ENCODE measurements at regions not wholly inside any gene's neighbourhood (a gene's known extent, or its start where the extent isn't known, plus 50 kb on each side); places are given as distances from the start of the nearest gene placed in this dataset.

DNA sequence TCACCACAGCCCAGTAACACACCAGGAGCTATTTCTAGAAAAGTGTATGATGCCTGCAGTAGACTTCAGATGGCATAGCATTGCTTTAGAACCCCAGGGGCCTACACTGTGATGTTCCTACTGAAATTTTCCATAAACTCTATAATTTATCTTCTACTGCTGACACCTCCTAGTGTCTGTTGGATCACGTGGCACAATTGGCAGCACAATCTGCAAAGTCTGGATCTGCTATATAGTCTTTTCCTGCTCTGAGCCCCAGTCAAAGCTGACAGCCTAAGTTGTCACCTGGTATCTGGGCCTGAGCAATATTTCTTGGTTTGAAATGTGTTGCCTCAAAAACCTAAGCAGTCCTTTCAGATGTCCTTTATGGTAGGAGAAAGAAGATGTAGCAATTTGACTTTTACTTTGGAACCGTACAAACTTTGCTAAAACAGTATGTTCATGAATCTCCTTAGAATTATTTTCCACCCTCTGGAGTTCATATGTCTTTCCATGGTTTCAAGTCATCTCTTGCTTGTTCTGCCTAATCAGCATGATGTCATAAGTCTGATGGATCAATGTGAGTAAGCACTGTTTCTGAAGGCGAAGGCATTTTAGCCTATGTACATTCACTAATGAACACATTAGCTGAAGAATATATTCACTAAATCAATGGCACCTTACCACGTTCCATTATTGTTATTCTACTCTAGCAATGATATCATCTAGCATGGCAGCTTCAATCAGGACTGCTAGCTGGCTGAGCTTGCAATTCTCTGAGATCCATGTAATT is 536.5 kb upstream of the NBEA start:
- no peak for TF ChIP-seq CTCF (IDR thresholded peaks at IDR 0.05)
- no peak for TF ChIP-seq POLR2A (IDR thresholded peaks at IDR 0.05)
- intact Hi-C loops (cut with DNase I), result no loop called here
- no peaks in the 10 kb centered on the region for H3K36me3 ChIP-seq
- WGBS, 2 donors, result 90 to 92% methylated on average over 4 of the region's 4 CpGs
- H3K4me1 ChIP-seq, result no peaks in the 10 kb centered on the region
- H3K27ac ChIP-seq, result no peak overlapping the region
- H3K9me3 ChIP-seq, result no peaks in the 10 kb centered on the region
- H3K4me3 ChIP-seq (replicated peaks in 1 of 3), result no peak overlapping the region
- no peaks in the 10 kb centered on the region for H3K27me3 ChIP-seq
- DNase-seq, result no peak

GRCh38 chr13:34408640-34409039 is 533.4 kb upstream of the NBEA start:
- Histone ChIP-seq H3K27ac (no peak overlapping the region), H3K9me3 (no peaks in the 10 kb centered on the region), H3K4me3 (replicated peaks in 1 of 3) (no peak overlapping the region), H3K36me3 (no peaks in the 10 kb centered on the region), H3K27me3 (no peaks in the 10 kb centered on the region), H3K4me1 (no peaks in the 10 kb centered on the region)
- intact Hi-C loops (cut with DNase I), result no loop called here
- 92 to 97% methylated on average over 2 of the region's 2 CpGs for WGBS, 2 donors
- no peak for TF ChIP-seq CTCF (IDR thresholded peaks at IDR 0.05)
- no peak for TF ChIP-seq POLR2A (IDR thresholded peaks at IDR 0.05)
- DNase-seq, result no peak

DNA sequence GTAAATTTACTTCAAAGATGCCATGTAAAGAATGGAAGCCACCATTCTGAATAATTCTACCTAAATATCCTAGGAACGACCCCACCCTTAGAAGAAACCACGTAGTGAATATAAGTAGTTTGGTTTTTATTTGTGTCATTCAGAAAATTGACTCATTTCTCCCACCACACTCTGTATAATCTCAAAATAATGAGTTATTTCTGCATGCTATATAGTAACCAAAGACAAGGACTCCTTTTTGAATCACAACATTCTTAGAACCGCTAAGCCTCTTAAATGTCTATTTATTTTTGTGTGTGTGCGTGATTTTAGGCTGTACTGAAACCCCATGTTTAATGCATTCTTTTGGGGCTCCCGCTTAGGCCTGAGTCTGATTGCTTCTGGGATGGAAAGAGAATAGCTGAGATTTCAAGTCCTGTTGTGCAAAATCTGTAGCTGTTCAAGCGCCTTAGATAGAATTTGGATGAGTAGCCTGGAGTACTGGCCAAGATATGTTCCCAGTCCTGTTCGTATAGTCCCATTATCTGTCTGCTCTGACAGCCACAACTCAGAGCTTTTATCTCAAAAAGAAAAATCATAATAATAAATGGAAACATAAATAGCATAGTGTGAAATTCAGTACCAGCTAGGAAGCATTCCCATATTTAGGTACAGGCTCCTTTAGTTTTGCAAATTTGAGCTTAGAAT is 532.4 kb upstream of the NBEA start:
- H3K27ac ChIP-seq, result no peak overlapping the region
- intact Hi-C loops (cut with DNase I), result no loop called here

GRCh38 chr13:34410678-34411077 is 531.4 kb upstream of the NBEA start:
- H3K27ac ChIP-seq, result no peak overlapping the region
- no peaks in the 10 kb centered on the region for H3K27me3 ChIP-seq
- H3K9me3 ChIP-seq, result no peaks in the 10 kb centered on the region
- 59 to 73% methylated on average over 4 of the region's 4 CpGs for WGBS, 2 donors
- no peaks in the 10 kb centered on the region for H3K4me1 ChIP-seq
- no peak for TF ChIP-seq POLR2A (IDR thresholded peaks at IDR 0.05)
- TF ChIP-seq CTCF (IDR thresholded peaks at IDR 0.05), result no peak
- intact Hi-C loops (cut with DNase I), result no loop called here
- DNase-seq, result no peak
- H3K36me3 ChIP-seq, result no peaks in the 10 kb centered on the region
- no peak overlapping the region for H3K4me3 ChIP-seq (replicated peaks in 1 of 3)

More for the DNA sequence above, 532.4 kb upstream of the NBEA start:
- no peaks in the 10 kb centered on the region for H3K4me1 ChIP-seq
- no peaks in the 10 kb centered on the region for H3K9me3 ChIP-seq
- no peaks in the 10 kb centered on the region for H3K27me3 ChIP-seq
- DNase-seq, result no peak
- TF ChIP-seq POLR2A (IDR thresholded peaks at IDR 0.05) (no peak), CTCF (IDR thresholded peaks at IDR 0.05) (no peak)
- no peak overlapping the region for H3K4me3 ChIP-seq (replicated peaks in 1 of 3)
- WGBS, 2 donors, result 61 to 70% methylated on average over 7 of the region's 7 CpGs
- H3K36me3 ChIP-seq, result no peaks in the 10 kb centered on the region

DNA sequence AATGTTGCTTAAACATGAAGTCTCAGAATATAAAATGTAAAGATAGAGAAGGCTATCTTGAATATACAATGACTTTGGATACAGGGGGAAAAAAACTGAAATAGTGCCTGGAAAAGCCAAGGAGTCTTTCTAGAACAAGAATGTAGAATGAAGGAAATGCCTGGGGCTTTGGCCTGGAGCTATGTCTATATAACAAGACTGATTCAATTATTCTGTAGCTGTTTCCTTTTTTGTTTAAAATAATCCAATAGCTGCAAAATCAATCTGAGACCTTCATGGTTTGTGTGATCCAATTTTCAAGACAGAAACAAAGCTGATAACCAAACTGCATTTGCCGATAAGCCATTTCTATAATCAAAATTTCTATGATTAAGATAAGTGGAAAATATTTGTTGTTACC is 530.9 kb upstream of the NBEA start:
- H3K27me3 ChIP-seq, result no peaks in the 10 kb centered on the region
- intact Hi-C loops (cut with DNase I), result no loop called here
- H3K36me3 ChIP-seq, result no peaks in the 10 kb centered on the region
- H3K4me3 ChIP-seq (replicated peaks in 1 of 3), result no peak overlapping the region
- no peak overlapping the region for H3K27ac ChIP-seq
- TF ChIP-seq CTCF (IDR thresholded peaks at IDR 0.05), result no peak
- no peak for TF ChIP-seq POLR2A (IDR thresholded peaks at IDR 0.05)
- H3K9me3 ChIP-seq, result no peaks in the 10 kb centered on the region
- WGBS, 2 donors, result 92 to 98% methylated on average over 1 of the region's 1 CpG
- DNase-seq, result no peak
- H3K4me1 ChIP-seq, result no peaks in the 10 kb centered on the region

Measured in thyroid gland (tissue), 4 donors.